ENCODE measurements at regions not wholly inside any gene's neighbourhood (a gene's known extent, or its start where the extent isn't known, plus 50 kb on each side); places are given as distances from the start of the nearest gene placed in this dataset.

- intact Hi-C loops (cut with micrococcal nuclease) = no loop called here
Observed at GRCh38 chr2:23215016-23215415, 170.0 kb upstream of the KLHL29 start.

GRCh38 chr2:23219666-23220065, 165.3 kb upstream of the KLHL29 start:
- intact Hi-C loops (cut with micrococcal nuclease) = no loop called here

GRCh38 chr2:23220513-23221094, 164.4 kb upstream of the KLHL29 start:
- intact Hi-C loops (cut with micrococcal nuclease) = no loop called here

GRCh38 chr2:23221236-23221635, 163.7 kb upstream of the KLHL29 start:
- intact Hi-C loops (cut with micrococcal nuclease) = no loop called here

- intact Hi-C loops (cut with micrococcal nuclease) = no loop called here
Observed at GRCh38 chr2:23221901-23222300, 163.1 kb upstream of the KLHL29 start.

GRCh38 chr2:23230885-23231284, 154.1 kb upstream of the KLHL29 start:
- intact Hi-C loops (cut with micrococcal nuclease) = no loop called here

- intact Hi-C loops (cut with micrococcal nuclease) = no loop called here
Observed at GRCh38 chr2:23231865-23232264, 153.1 kb upstream of the KLHL29 start.

- intact Hi-C loops (cut with micrococcal nuclease) = no loop called here
Observed at GRCh38 chr2:23235292-23235691, 149.7 kb upstream of the KLHL29 start.

- intact Hi-C loops (cut with micrococcal nuclease) = no loop called here
Observed at GRCh38 chr2:23235736-23236135, 149.2 kb upstream of the KLHL29 start.

GRCh38 chr2:23237147-23237546, 147.8 kb upstream of the KLHL29 start:
- intact Hi-C loops (cut with micrococcal nuclease) = no loop called here

GRCh38 chr2:23238011-23238657, 146.8 kb upstream of the KLHL29 start:
- intact Hi-C loops (cut with micrococcal nuclease) = no loop called here

- intact Hi-C loops (cut with micrococcal nuclease) = no loop called here
Observed at GRCh38 chr2:23239374-23239773, 145.6 kb upstream of the KLHL29 start.

GRCh38 chr2:23241121-23241520, 143.9 kb upstream of the KLHL29 start:
- intact Hi-C loops (cut with micrococcal nuclease) = no loop called here

GRCh38 chr2:23241611-23242245, 143.3 kb upstream of the KLHL29 start:
- intact Hi-C loops (cut with micrococcal nuclease) = no loop called here

GRCh38 chr2:23243073-23243659, 141.8 kb upstream of the KLHL29 start:
- intact Hi-C loops (cut with micrococcal nuclease) = no loop called here

- intact Hi-C loops (cut with micrococcal nuclease) = no loop called here
Observed at GRCh38 chr2:23244617-23245016, 140.4 kb upstream of the KLHL29 start.

- intact Hi-C loops (cut with micrococcal nuclease) = no loop called here
Observed at GRCh38 chr2:23246992-23247683, 137.8 kb upstream of the KLHL29 start.

- intact Hi-C loops (cut with micrococcal nuclease) = no loop called here
Observed at GRCh38 chr2:23248667-23249066, 136.3 kb upstream of the KLHL29 start.

GRCh38 chr2:23249348-23249747, 135.6 kb upstream of the KLHL29 start:
- intact Hi-C loops (cut with micrococcal nuclease) = no loop called here

GRCh38 chr2:23250371-23250770, 134.6 kb upstream of the KLHL29 start:
- intact Hi-C loops (cut with micrococcal nuclease) = no loop called here

- intact Hi-C loops (cut with micrococcal nuclease) = no loop called here
Observed at GRCh38 chr2:23256643-23257042, 128.3 kb upstream of the KLHL29 start.

GRCh38 chr2:23260621-23261020, 124.4 kb upstream of the KLHL29 start:
- intact Hi-C loops (cut with micrococcal nuclease) = no loop called here
